Stimulated activated CD4-positive, alpha-beta T cell treated with anti-CD3 and anti-CD28 coated beads, TNF-alpha, amount 100 ng/mL, for 24 hours (primary cell): ENCODE measurements at regions not wholly inside any gene's neighbourhood (a gene's known extent, or its start where the extent isn't known, plus 50 kb on each side); places are given as distances from the start of the nearest gene placed in this dataset.
"Not testable (repeated sequence)": the region's sequence is repeated elsewhere in the genome, so short reads cannot be mapped to it uniquely, and the experiment has no call there.

Source experiments
- DNase-seq, 3 experiments: peaks; one replicate each; pipeline ENCODE4 v3.0.0-alpha.2; 2020; ENCODE audit warnings: low read depth in 3 of 3

GRCh38 chr7:51540906-51541305 is 224.3 kb upstream of the COBL start:
- not testable (repeated sequence) for DNase-seq

GRCh38 chr7:51539840-51540239 is 223.2 kb upstream of the COBL start:
- no peak for DNase-seq

GRCh38 chr7:51528172-51528571 is 211.6 kb upstream of the COBL start:
- no peak for DNase-seq

- DNase-seq: no peak
Measured at GRCh38 chr7:51521694-51522312, 205.2 kb upstream of the COBL start.

- no peak for DNase-seq
Measured at GRCh38 chr7:51521054-51521453, 204.4 kb upstream of the COBL start.

GRCh38 chr7:51518646-51519045 is 202.0 kb upstream of the COBL start:
- DNase-seq: no peak

GRCh38 chr7:51517187-51517586 is 200.6 kb upstream of the COBL start:
- no peak for DNase-seq

- DNase-seq: no peak
Measured at GRCh38 chr7:51501620-51502019, 185.0 kb upstream of the COBL start.

- no peak for DNase-seq
Measured at GRCh38 chr7:51482976-51483375, 166.4 kb upstream of the COBL start.

- no peak for DNase-seq
Measured at GRCh38 chr7:51481421-51481820, 164.8 kb upstream of the COBL start.

GRCh38 chr7:51477819-51478218 is 161.2 kb upstream of the COBL start:
- no peak for DNase-seq

GRCh38 chr7:51477323-51477722 is 160.7 kb upstream of the COBL start:
- no peak for DNase-seq

- no peak for DNase-seq
Measured at GRCh38 chr7:51476026-51476425, 159.4 kb upstream of the COBL start.

GRCh38 chr7:51472873-51473272 is 156.3 kb upstream of the COBL start:
- no peak for DNase-seq

- no peak for DNase-seq
Measured at GRCh38 chr7:51471981-51472296, 155.3 kb upstream of the COBL start.

- no peak for DNase-seq
Measured at GRCh38 chr7:51471210-51471980, 154.8 kb upstream of the COBL start.

- no peak for DNase-seq
Measured at GRCh38 chr7:51467384-51468017, 150.9 kb upstream of the COBL start.

GRCh38 chr7:51459809-51460208 is 143.2 kb upstream of the COBL start:
- no peak for DNase-seq

GRCh38 chr7:51458693-51459092 is 142.1 kb upstream of the COBL start:
- DNase-seq: no peak

GRCh38 chr7:51457079-51457478 is 140.5 kb upstream of the COBL start:
- DNase-seq: no peak

- no peak for DNase-seq
Measured at GRCh38 chr7:51456431-51457060, 139.9 kb upstream of the COBL start.

GRCh38 chr7:51455948-51456347 is 139.3 kb upstream of the COBL start:
- DNase-seq: no peak

- DNase-seq: no peak
Measured at GRCh38 chr7:51455513-51455912, 138.9 kb upstream of the COBL start.
